ENCODE measurements at regions not wholly inside any gene's neighbourhood (a gene's known extent, or its start where the extent isn't known, plus 50 kb on each side); places are given as distances from the start of the nearest gene placed in this dataset.

DNA sequence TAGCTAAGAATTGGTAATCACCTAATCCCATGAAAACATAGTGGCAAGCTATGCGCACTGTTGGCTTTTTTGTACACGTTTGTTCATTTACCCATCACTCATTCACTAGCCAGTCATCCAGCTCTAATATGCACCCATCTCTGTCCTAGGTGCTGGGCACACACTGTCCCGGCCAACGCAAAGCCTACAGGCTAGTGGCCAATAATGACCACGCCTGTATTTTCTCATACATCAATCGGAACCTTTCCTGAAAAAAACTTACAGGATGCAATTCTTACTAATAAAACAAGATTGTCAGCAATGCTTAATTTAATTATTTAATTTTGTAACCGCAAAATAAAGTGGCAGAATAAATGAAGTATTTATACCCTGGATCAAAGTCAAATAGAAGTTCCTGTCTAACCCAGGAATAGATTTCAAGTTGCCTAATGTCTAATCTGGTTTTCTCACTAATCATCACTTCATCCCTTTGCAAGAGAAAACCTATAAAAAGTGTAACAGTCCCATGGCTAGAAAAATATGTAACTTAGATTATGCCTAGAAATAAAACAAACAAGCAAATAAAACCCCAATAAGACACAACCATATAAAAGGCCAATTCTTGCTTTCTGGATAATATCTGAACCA is 143.3 kb upstream of the BLID start:
- DNase-seq (no peak), ATAC-seq (ENCODE audit: low read depth) (no peak)
- Histone ChIP-seq H3K36me3 (ENCODE audit: control insufficient read depth, insufficient read depth, low read length) (peaks cover 9% of the 10 kb centered on the region), H3K56ac (ENCODE audit: extremely low read depth, insufficient read depth, low read length) (no peak overlapping the region), H3K4me2 (ENCODE audit: low read depth, low read length) (no peak overlapping the region), H3K23ac (ENCODE audit: low read depth, low read length) (no peak overlapping the region), H2BK20ac (ENCODE audit: low read depth, low read length) (no peak overlapping the region), H2BK120ac (ENCODE audit: low read depth, low read length) (no peak overlapping the region), H4K8ac (ENCODE audit: low read depth in 2 of 2, low read length in 2 of 2) (no peak overlapping the region), H2AFZ (replicated peaks; ENCODE audit: low read length, poor library complexity) (no peak overlapping the region), H3K4me3 (ENCODE audit: insufficient read depth, low read depth, low read length) (no peak overlapping the region), H3K9ac (ENCODE audit: low read depth, low read length) (no peak overlapping the region), H3K4ac (ENCODE audit: low read depth, low read length) (no peak overlapping the region), H2BK5ac (ENCODE audit: low read depth, low read length, poor library complexity, severe bottlenecking) (no peak overlapping the region), H2AK9ac (replicated peaks; ENCODE audit: low read depth, low read length, poor library complexity) (no peak overlapping the region), H3K9me3 (ENCODE audit: control insufficient read depth, insufficient read depth, low read length) (peaks cover 4% of the 10 kb centered on the region; the same call in 1 of the 2 replicates), H3K14ac (replicated peaks; ENCODE audit: low read depth, low read length) (no peak overlapping the region), H2AK5ac (ENCODE audit: low read depth, low read length) (no peak overlapping the region), H3K27me3 (ENCODE audit: control insufficient read depth, insufficient read depth, low read length) (no peaks in the 10 kb centered on the region), H3K18ac (ENCODE audit: low read depth, low read length) (no peak overlapping the region), H2BK15ac (ENCODE audit: low read depth, low read length) (no peak overlapping the region), H4K91ac (ENCODE audit: insufficient read depth, low read depth, low read length) (no peak overlapping the region), H3K27ac (ENCODE audit: insufficient read depth, low read length) (no peak overlapping the region), H4K5ac (ENCODE audit: low read depth, low read length) (no peak overlapping the region), H3K4me1 (ENCODE audit: control insufficient read depth, insufficient read depth, low read length) (0 out of 2 replicates have a peak, but pooled peaks cover 3% of the 10 kb centered on the region), H4K20me1 (ENCODE audit: insufficient read depth, low read length) (no peaks in the 10 kb centered on the region), H3K9me1 (ENCODE audit: insufficient read depth, low read length) (no peaks in the 10 kb centered on the region), H3K79me1 (ENCODE audit: low read depth in 1 of 2, low read length in 2 of 2) (no peaks in the 10 kb centered on the region)
- no TSS peak for BruUV-seq (replicated peaks)
- intact Hi-C loops (cut with micrococcal nuclease) (no loop called here), dilution Hi-C loops (cut with HindIII; ENCODE audit: low sequenced_read_pairs, unreplicated experiment) (no loop called here), in situ Hi-C loops (cut with MboI; ENCODE audit: low sequenced_read_pairs) (no loop called here)
- ChIA-PET POLR2A (ENCODE audit: unreplicated experiment) (no interaction called here), CTCF (interaction anchor here (1.0 kb wide), 1 partner anchor 18 kb away, joined by 3 read pairs; no protein-coding TSS in a partner anchor)
- TF ChIP-seq RAD21 (IDR thresholded peaks at IDR 0.05; ENCODE audit: low read length): no peak
- no peak for TF ChIP-seq CHD1 (IDR thresholded peaks at IDR 0.05; ENCODE audit: low read depth, low read length)
- no peak for TF ChIP-seq RCOR1 (IDR thresholded peaks at IDR 0.05; ENCODE audit: insufficient replicate concordance, low read length)
- no peak for TF ChIP-seq RFX5 (IDR thresholded peaks at IDR 0.05; ENCODE audit: low read depth, low read length)
- no peak for TF ChIP-seq MXI1 (IDR thresholded peaks at IDR 0.05; ENCODE audit: borderline replicate concordance, low read depth, low read length)
- TF ChIP-seq, protein P1, sequence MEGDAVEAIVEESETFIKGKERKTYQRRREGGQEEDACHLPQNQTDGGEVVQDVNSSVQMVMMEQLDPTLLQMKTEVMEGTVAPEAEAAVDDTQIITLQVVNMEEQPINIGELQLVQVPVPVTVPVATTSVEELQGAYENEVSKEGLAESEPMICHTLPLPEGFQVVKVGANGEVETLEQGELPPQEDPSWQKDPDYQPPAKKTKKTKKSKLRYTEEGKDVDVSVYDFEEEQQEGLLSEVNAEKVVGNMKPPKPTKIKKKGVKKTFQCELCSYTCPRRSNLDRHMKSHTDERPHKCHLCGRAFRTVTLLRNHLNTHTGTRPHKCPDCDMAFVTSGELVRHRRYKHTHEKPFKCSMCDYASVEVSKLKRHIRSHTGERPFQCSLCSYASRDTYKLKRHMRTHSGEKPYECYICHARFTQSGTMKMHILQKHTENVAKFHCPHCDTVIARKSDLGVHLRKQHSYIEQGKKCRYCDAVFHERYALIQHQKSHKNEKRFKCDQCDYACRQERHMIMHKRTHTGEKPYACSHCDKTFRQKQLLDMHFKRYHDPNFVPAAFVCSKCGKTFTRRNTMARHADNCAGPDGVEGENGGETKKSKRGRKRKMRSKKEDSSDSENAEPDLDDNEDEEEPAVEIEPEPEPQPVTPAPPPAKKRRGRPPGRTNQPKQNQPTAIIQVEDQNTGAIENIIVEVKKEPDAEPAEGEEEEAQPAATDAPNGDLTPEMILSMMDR (conservative IDR thresholded peaks at IDR 0.05; ENCODE audit: low read depth, low read length): no peak
- no peak for TF ChIP-seq FOS (IDR thresholded peaks at IDR 0.05; ENCODE audit: low read depth, low read length)
- no peak for TF ChIP-seq MAZ (IDR thresholded peaks at IDR 0.05; ENCODE audit: borderline replicate concordance, low read depth, low read length)
- TF ChIP-seq MAFK (IDR thresholded peaks at IDR 0.05; ENCODE audit: low read depth, low read length): no peak
- TF ChIP-seq NFE2L2 (IDR thresholded peaks at IDR 0.05; ENCODE audit: low read depth, low read length): no peak
- TF ChIP-seq, protein P2, sequence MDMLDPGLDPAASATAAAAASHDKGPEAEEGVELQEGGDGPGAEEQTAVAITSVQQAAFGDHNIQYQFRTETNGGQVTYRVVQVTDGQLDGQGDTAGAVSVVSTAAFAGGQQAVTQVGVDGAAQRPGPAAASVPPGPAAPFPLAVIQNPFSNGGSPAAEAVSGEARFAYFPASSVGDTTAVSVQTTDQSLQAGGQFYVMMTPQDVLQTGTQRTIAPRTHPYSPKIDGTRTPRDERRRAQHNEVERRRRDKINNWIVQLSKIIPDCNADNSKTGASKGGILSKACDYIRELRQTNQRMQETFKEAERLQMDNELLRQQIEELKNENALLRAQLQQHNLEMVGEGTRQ (IDR thresholded peaks at IDR 0.05; ENCODE audit: low read depth, low read length): no peak
- no peak for TF ChIP-seq CEBPB (IDR thresholded peaks at IDR 0.05; ENCODE audit: low read depth, low read length)
- 85% methylated on average over 2 of the region's 7 CpGs; no CpG with 5 or more reads in 1 of the 2 experiments for WGBS, 2 experiments (ENCODE audit: extremely low coverage in 2 of 2, insufficient read length in 1 of 2)
